ENCODE measurements at regions not wholly inside any gene's neighbourhood (a gene's known extent, or its start where the extent isn't known, plus 50 kb on each side); places are given as distances from the start of the nearest gene placed in this dataset.

- 60% methylated on average over 1 of the region's 6 CpGs for WGBS (ENCODE audit: insufficient coverage)
- DNase-seq, result no peak
- no peaks in the 10 kb centered on the region for H3K27me3 ChIP-seq (ENCODE audit: control insufficient read depth, insufficient read depth, low read length)
- no peaks in the 10 kb centered on the region for H3K36me3 ChIP-seq (ENCODE audit: control insufficient read depth, insufficient read depth, low read length)
- no peak overlapping the region for H3K4me3 ChIP-seq (ENCODE audit: low read length)
- H3K4me1 ChIP-seq (ENCODE audit: control insufficient read depth, insufficient read depth, low read length), result no peaks in the 10 kb centered on the region
- no peaks in the 10 kb centered on the region for H3K9me3 ChIP-seq (replicated peaks; ENCODE audit: control insufficient read depth, low read depth, low read length)
- no peak overlapping the region for H3K27ac ChIP-seq (ENCODE audit: low read length)
Observed at GRCh38 chr7:116431787-116432526, 67.6 kb upstream of the CAV2 start.

GRCh38 chr7:116432527-116432916 is 67.0 kb upstream of the CAV2 start:
- Histone ChIP-seq H3K4me3 (ENCODE audit: low read length) (no peak overlapping the region), H3K4me1 (ENCODE audit: control insufficient read depth, insufficient read depth, low read length) (no peaks in the 10 kb centered on the region), H3K36me3 (ENCODE audit: control insufficient read depth, insufficient read depth, low read length) (no peaks in the 10 kb centered on the region), H3K9me3 (replicated peaks; ENCODE audit: control insufficient read depth, low read depth, low read length) (no peaks in the 10 kb centered on the region), H3K27me3 (ENCODE audit: control insufficient read depth, insufficient read depth, low read length) (no peaks in the 10 kb centered on the region), H3K27ac (ENCODE audit: low read length) (no peak overlapping the region)
- DNase-seq, result no peak
- 100% methylated on average over 1 of the region's 2 CpGs for WGBS (ENCODE audit: insufficient coverage)

GRCh38 chr7:116433246-116433645 is 66.3 kb upstream of the CAV2 start:
- DNase-seq, result no peak
- H3K4me1 ChIP-seq (ENCODE audit: control insufficient read depth, insufficient read depth, low read length), result no peaks in the 10 kb centered on the region
- no peak overlapping the region for H3K27ac ChIP-seq (ENCODE audit: low read length)
- H3K4me3 ChIP-seq (ENCODE audit: low read length), result no peak overlapping the region
- H3K36me3 ChIP-seq (ENCODE audit: control insufficient read depth, insufficient read depth, low read length), result no peaks in the 10 kb centered on the region
- 55% methylated on average over 1 of the region's 1 CpG for WGBS (ENCODE audit: insufficient coverage)
- no peaks in the 10 kb centered on the region for H3K27me3 ChIP-seq (ENCODE audit: control insufficient read depth, insufficient read depth, low read length)
- no peaks in the 10 kb centered on the region for H3K9me3 ChIP-seq (replicated peaks; ENCODE audit: control insufficient read depth, low read depth, low read length)

GRCh38 chr7:116434820-116435341 is 64.7 kb upstream of the CAV2 start:
- WGBS (ENCODE audit: insufficient coverage), result no CpG with 5 or more reads among the region's 1 CpG
- no peak for DNase-seq

GRCh38 chr7:116436305-116436826 is 63.2 kb upstream of the CAV2 start:
- Histone ChIP-seq H3K9me3 (replicated peaks; ENCODE audit: control insufficient read depth, low read depth, low read length) (no peaks in the 10 kb centered on the region), H3K4me1 (ENCODE audit: control insufficient read depth, insufficient read depth, low read length) (no peaks in the 10 kb centered on the region), H3K27me3 (ENCODE audit: control insufficient read depth, insufficient read depth, low read length) (no peaks in the 10 kb centered on the region), H3K27ac (ENCODE audit: low read length) (no peak overlapping the region), H3K4me3 (ENCODE audit: low read length) (no peak overlapping the region), H3K36me3 (ENCODE audit: control insufficient read depth, insufficient read depth, low read length) (no peaks in the 10 kb centered on the region)
- WGBS (ENCODE audit: insufficient coverage), result no CpG with 5 or more reads among the region's 5 CpGs
- DNase-seq, result no peak

More at GRCh38 chr7:116434820-116435341, 64.7 kb upstream of the CAV2 start:
- Histone ChIP-seq H3K4me3 (ENCODE audit: low read length) (no peak overlapping the region), H3K36me3 (ENCODE audit: control insufficient read depth, insufficient read depth, low read length) (no peaks in the 10 kb centered on the region), H3K27me3 (ENCODE audit: control insufficient read depth, insufficient read depth, low read length) (no peaks in the 10 kb centered on the region), H3K9me3 (replicated peaks; ENCODE audit: control insufficient read depth, low read depth, low read length) (no peaks in the 10 kb centered on the region), H3K4me1 (ENCODE audit: control insufficient read depth, insufficient read depth, low read length) (no peaks in the 10 kb centered on the region), H3K27ac (ENCODE audit: low read length) (no peak overlapping the region)

GRCh38 chr7:116438267-116438666 is 61.3 kb upstream of the CAV2 start:
- H3K27me3 ChIP-seq (ENCODE audit: control insufficient read depth, insufficient read depth, low read length), result no peaks in the 10 kb centered on the region
- no CpG with 5 or more reads among the region's 2 CpGs for WGBS (ENCODE audit: insufficient coverage)
- H3K27ac ChIP-seq (ENCODE audit: low read length), result no peak overlapping the region
- no peaks in the 10 kb centered on the region for H3K36me3 ChIP-seq (ENCODE audit: control insufficient read depth, insufficient read depth, low read length)
- no peaks in the 10 kb centered on the region for H3K9me3 ChIP-seq (replicated peaks; ENCODE audit: control insufficient read depth, low read depth, low read length)
- no peaks in the 10 kb centered on the region for H3K4me1 ChIP-seq (ENCODE audit: control insufficient read depth, insufficient read depth, low read length)
- DNase-seq, result no peak
- H3K4me3 ChIP-seq (ENCODE audit: low read length), result no peak overlapping the region

- WGBS (ENCODE audit: insufficient coverage), result no CpG with 5 or more reads among the region's 1 CpG
- no peaks in the 10 kb centered on the region for H3K36me3 ChIP-seq (ENCODE audit: control insufficient read depth, insufficient read depth, low read length)
- DNase-seq, result no peak
Observed at GRCh38 chr7:116439005-116439404, 60.5 kb upstream of the CAV2 start.

GRCh38 chr7:116439841-116440549 is 59.5 kb upstream of the CAV2 start:
- no peaks in the 10 kb centered on the region for H3K9me3 ChIP-seq (replicated peaks; ENCODE audit: control insufficient read depth, low read depth, low read length)
- no peak overlapping the region for H3K4me3 ChIP-seq (ENCODE audit: low read length)
- H3K27ac ChIP-seq (ENCODE audit: low read length), result no peak overlapping the region
- no peaks in the 10 kb centered on the region for H3K4me1 ChIP-seq (ENCODE audit: control insufficient read depth, insufficient read depth, low read length)
- no peak for DNase-seq
- no peaks in the 10 kb centered on the region for H3K36me3 ChIP-seq (ENCODE audit: control insufficient read depth, insufficient read depth, low read length)
- no peaks in the 10 kb centered on the region for H3K27me3 ChIP-seq (ENCODE audit: control insufficient read depth, insufficient read depth, low read length)
- 92% methylated on average over 2 of the region's 4 CpGs for WGBS (ENCODE audit: insufficient coverage)

More at GRCh38 chr7:116439005-116439404, 60.5 kb upstream of the CAV2 start:
- no peaks in the 10 kb centered on the region for H3K27me3 ChIP-seq (ENCODE audit: control insufficient read depth, insufficient read depth, low read length)
- H3K9me3 ChIP-seq (replicated peaks; ENCODE audit: control insufficient read depth, low read depth, low read length), result no peaks in the 10 kb centered on the region
- H3K27ac ChIP-seq (ENCODE audit: low read length), result no peak overlapping the region
- no peak overlapping the region for H3K4me3 ChIP-seq (ENCODE audit: low read length)
- H3K4me1 ChIP-seq (ENCODE audit: control insufficient read depth, insufficient read depth, low read length), result no peaks in the 10 kb centered on the region

GRCh38 chr7:116441534-116441933 is 58.0 kb upstream of the CAV2 start:
- peak; percentile 61 for DNase-seq
- no CpG with 5 or more reads among the region's 4 CpGs for WGBS (ENCODE audit: insufficient coverage)

GRCh38 chr7:116443101-116443523 is 56.4 kb upstream of the CAV2 start:
- no peak overlapping the region for H3K27ac ChIP-seq (ENCODE audit: low read length)
- H3K4me3 ChIP-seq (ENCODE audit: low read length), result no peak overlapping the region
- no peaks in the 10 kb centered on the region for H3K9me3 ChIP-seq (replicated peaks; ENCODE audit: control insufficient read depth, low read depth, low read length)
- no CpG with 5 or more reads among the region's 1 CpG for WGBS (ENCODE audit: insufficient coverage)
- DNase-seq, result peak; percentile 40
- H3K36me3 ChIP-seq (ENCODE audit: control insufficient read depth, insufficient read depth, low read length), result no peaks in the 10 kb centered on the region
- H3K4me1 ChIP-seq (ENCODE audit: control insufficient read depth, insufficient read depth, low read length), result no peaks in the 10 kb centered on the region
- no peaks in the 10 kb centered on the region for H3K27me3 ChIP-seq (ENCODE audit: control insufficient read depth, insufficient read depth, low read length)

More at GRCh38 chr7:116441534-116441933, 58.0 kb upstream of the CAV2 start:
- H3K27ac ChIP-seq (ENCODE audit: low read length), result peak overlapping the region; percentile 44
- H3K27me3 ChIP-seq (ENCODE audit: control insufficient read depth, insufficient read depth, low read length), result no peaks in the 10 kb centered on the region
- H3K36me3 ChIP-seq (ENCODE audit: control insufficient read depth, insufficient read depth, low read length), result no peaks in the 10 kb centered on the region
- no peaks in the 10 kb centered on the region for H3K9me3 ChIP-seq (replicated peaks; ENCODE audit: control insufficient read depth, low read depth, low read length)
- H3K4me3 ChIP-seq (ENCODE audit: low read length), result no peak overlapping the region
- no peaks in the 10 kb centered on the region for H3K4me1 ChIP-seq (ENCODE audit: control insufficient read depth, insufficient read depth, low read length)

Data from muscle of leg (tissue), 3 donors.